Right lobe of liver (tissue), 6 donors: ENCODE measurements at regions not wholly inside any gene's neighbourhood (a gene's known extent, or its start where the extent isn't known, plus 50 kb on each side); places are given as distances from the start of the nearest gene placed in this dataset.

Source experiments
- ATAC-seq, 4 donors: fragments of 200-7000 bp; cut with Tn5 transposase; one replicate each; pipeline ENCODE4 v1.9.1; 2020; ENCODE audit warnings: mild to moderate bottlenecking in 4 of 4, moderate library complexity in 4 of 4
- DNase-seq, 3 donors: peaks; one replicate each; pipeline ENCODE4 v3.0.0-alpha.2; 2020
- H3K27ac ChIP-seq, 3 donors: fragments of 200-600 bp; one replicate each; pipeline ENCODE4 v1.8.0; 2022
- H3K27me3 ChIP-seq, 2 donors: fragments of 200-600 bp; one replicate each; pipeline ENCODE4 v1.8.0; 2022
- H3K36me3 ChIP-seq, 4 donors: fragments of 200-600 bp; sonication (generic) in 1 of 4; one replicate each; pipeline versions ENCODE4 v1.5.1 to v1.8.0; 2017 to 2022; ENCODE audit warnings: control low read depth in 1 of 4
- H3K4me1 ChIP-seq, 4 donors: fragments of 200-600 bp; sonication (generic) in 1 of 4; one replicate each; pipeline versions ENCODE4 v1.5.1 to v1.8.0; 2017 to 2022; ENCODE audit warnings: control low read depth in 1 of 4
- H3K4me3 ChIP-seq, 3 donors: fragments of 200-600 bp; one replicate each; pipeline ENCODE4 v1.8.0; 2022
- H3K9me3 ChIP-seq, 4 donors: fragments of 200-600 bp; sonication (generic) in 1 of 4; one replicate each; pipeline versions ENCODE4 v1.5.1 to v1.8.0; 2017 to 2022; ENCODE audit warnings: control low read depth in 1 of 4
- CTCF ChIP-seq, 4 donors: fragments of 200-600 bp in 3 of 4; fragments of 450-650 bp in 1 of 4; IDR thresholded peaks; one replicate each; pipeline versions ENCODE4 v1.5.1 to v1.8.0; 2016 to 2022; ENCODE audit warnings: antibody characterized with exemption in 4 of 4, mild to moderate bottlenecking in 2 of 4
- POLR2A ChIP-seq: fragments of 450-650 bp; IDR thresholded peaks from one replicate; pipeline ENCODE4 v1.6.1; 2017; ENCODE audit warnings: antibody characterized with exemption, mild to moderate bottlenecking
- whole genome bisulfite sequencing: methylation state at CpG from one replicate; pipeline ENCODE4 v1.1.6; 2018; ENCODE audit warnings: low coverage, low lambda C conversion rate; ENCODE audit not compliant: insufficient coverage; ENCODE audit errors: missing lambda C conversion rate; 5-methylcytosine and 5-hydroxymethylcytosine counted together
- intact Hi-C, 2 donors: fragments of 100-400 bp; cut with DNase I; formaldehyde crosslinking; loops; one replicate each; pipeline versions ENCODE4 v1.11.2 to v1.14.1; 2022
- donor health status: DM: no; HTN: yes; CAD: no.
- donor health status: DM: no; HTN: no; CAD: no.
- donor health status: DM: no; HTN: no; CAD: no.
- donor health status: DM: no; HTN: yes; CAD: no.
- donor health status: DM: no; HTN: yes; CAD: no.

GRCh38 chr2:61675204-61675603 is 137.0 kb upstream of the XPO1 start:
- H3K9me3 ChIP-seq, result no peaks in the 10 kb centered on the region
- no peak overlapping the region for H3K27ac ChIP-seq
- H3K36me3 ChIP-seq, result no peaks in the 10 kb centered on the region
- no peak overlapping the region for H3K4me3 ChIP-seq
- intact Hi-C loops, result no loop called here
- no peaks in the 10 kb centered on the region for H3K27me3 ChIP-seq
- no peak for DNase-seq
- peaks cover 0 to 28% (median 0%) of the 10 kb centered on the region in 4 donors for H3K4me1 ChIP-seq
- TF ChIP-seq CTCF (IDR thresholded peaks at IDR 0.05) (no peak), POLR2A (no peak)
- ATAC-seq, result no peak

GRCh38 chr2:61671561-61672315 is 133.6 kb upstream of the XPO1 start:
- no peaks in the 10 kb centered on the region for H3K9me3 ChIP-seq
- 34% methylated on average over 5 of the region's 5 CpGs for WGBS
- H3K36me3 ChIP-seq, result no peaks in the 10 kb centered on the region
- peaks cover 0 to 25% (median 0%) of the 10 kb centered on the region in 4 donors for H3K4me1 ChIP-seq
- DNase-seq, result no peak
- H3K4me3 ChIP-seq, result peak overlapping the region in 2 of 3 donors; percentile 12 to 31
- no peaks in the 10 kb centered on the region for H3K27me3 ChIP-seq
- peak overlapping the region; percentile 85 to 99 (median 85) for H3K27ac ChIP-seq
- intact Hi-C loops, result no loop called here
- ATAC-seq, result peak; percentile 78 to 85 (median 80)
- TF ChIP-seq CTCF (IDR thresholded peaks at IDR 0.05) (no peak), POLR2A (no peak)

GRCh38 chr2:61670591-61671501 is 132.7 kb upstream of the XPO1 start:
- peak; percentile 88 to 93 (median 90) for ATAC-seq
- peak in 1 of 4 donors; percentile 6 for TF ChIP-seq CTCF (IDR thresholded peaks at IDR 0.05)
- peak; percentile 18 for TF ChIP-seq POLR2A

GRCh38 chr2:61664190-61664589 is 126.0 kb upstream of the XPO1 start:
- Histone ChIP-seq H3K27me3 (no peaks in the 10 kb centered on the region), H3K9me3 (no peaks in the 10 kb centered on the region), H3K4me1 (peaks cover 0 to 9% (median 4%) of the 10 kb centered on the region in 4 donors), H3K27ac (no peak overlapping the region), H3K36me3 (no peaks in the 10 kb centered on the region), H3K4me3 (no peak overlapping the region)
- TF ChIP-seq CTCF (IDR thresholded peaks at IDR 0.05) (no peak), POLR2A (no peak)
- no peak for DNase-seq
- 94% methylated on average over 1 of the region's 1 CpG for WGBS
- intact Hi-C loops, result no loop called here
- ATAC-seq, result no peak

More at GRCh38 chr2:61670591-61671501, 132.7 kb upstream of the XPO1 start:
- intact Hi-C loops, result no loop called here
- peak; percentile 51 to 74 (median 65) for DNase-seq
- 2% methylated on average over 3 of the region's 3 CpGs for WGBS
- peak overlapping the region; percentile 85 to 99 (median 85) for H3K27ac ChIP-seq
- H3K9me3 ChIP-seq, result no peaks in the 10 kb centered on the region
- H3K4me3 ChIP-seq, result peak overlapping the region; percentile 1 to 31 (median 12)
- peaks cover 0 to 25% (median 0%) of the 10 kb centered on the region in 4 donors for H3K4me1 ChIP-seq
- H3K27me3 ChIP-seq, result no peaks in the 10 kb centered on the region
- H3K36me3 ChIP-seq, result no peaks in the 10 kb centered on the region
